ENCODE measurements at regions not wholly inside any gene's neighbourhood (a gene's known extent, or its start where the extent isn't known, plus 50 kb on each side); places are given as distances from the start of the nearest gene placed in this dataset.

DNA sequence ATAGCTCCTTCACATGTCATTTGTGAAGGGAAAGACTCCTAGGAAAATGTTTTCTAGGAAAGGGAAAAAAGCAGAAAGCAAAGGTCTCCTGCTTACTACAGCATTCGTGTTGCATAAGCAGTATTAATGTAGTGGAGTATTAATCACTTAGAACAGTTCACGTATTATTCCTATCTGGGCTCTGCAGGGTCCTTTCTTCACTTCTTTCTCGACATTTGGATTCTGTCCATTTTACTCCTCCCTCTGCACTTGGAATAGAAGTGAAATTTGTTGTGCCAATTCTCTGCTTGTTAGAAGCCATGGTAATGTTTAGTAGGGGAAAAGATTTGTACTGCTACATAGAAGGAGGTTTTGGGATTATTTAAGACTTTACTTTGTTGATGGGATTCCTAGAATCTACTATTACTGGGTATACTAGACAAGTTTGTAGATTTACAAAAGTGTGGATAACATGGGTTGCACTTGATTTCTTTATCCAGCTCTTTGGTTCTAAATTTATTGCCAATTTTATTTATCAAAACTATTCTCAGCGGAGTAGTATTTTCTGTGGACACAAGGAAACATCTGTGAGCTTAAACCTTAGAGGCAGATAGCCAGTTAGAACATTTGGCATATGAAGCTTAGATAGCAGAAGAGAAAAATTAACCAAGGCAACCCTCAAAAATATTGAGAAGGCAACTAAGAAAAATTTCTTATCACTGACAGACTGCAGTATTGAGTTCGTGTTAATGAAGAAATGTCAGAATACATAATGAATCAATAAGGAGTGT, 108.4 kb upstream of the ESR1 start:
- TF ChIP-seq, protein P1, sequence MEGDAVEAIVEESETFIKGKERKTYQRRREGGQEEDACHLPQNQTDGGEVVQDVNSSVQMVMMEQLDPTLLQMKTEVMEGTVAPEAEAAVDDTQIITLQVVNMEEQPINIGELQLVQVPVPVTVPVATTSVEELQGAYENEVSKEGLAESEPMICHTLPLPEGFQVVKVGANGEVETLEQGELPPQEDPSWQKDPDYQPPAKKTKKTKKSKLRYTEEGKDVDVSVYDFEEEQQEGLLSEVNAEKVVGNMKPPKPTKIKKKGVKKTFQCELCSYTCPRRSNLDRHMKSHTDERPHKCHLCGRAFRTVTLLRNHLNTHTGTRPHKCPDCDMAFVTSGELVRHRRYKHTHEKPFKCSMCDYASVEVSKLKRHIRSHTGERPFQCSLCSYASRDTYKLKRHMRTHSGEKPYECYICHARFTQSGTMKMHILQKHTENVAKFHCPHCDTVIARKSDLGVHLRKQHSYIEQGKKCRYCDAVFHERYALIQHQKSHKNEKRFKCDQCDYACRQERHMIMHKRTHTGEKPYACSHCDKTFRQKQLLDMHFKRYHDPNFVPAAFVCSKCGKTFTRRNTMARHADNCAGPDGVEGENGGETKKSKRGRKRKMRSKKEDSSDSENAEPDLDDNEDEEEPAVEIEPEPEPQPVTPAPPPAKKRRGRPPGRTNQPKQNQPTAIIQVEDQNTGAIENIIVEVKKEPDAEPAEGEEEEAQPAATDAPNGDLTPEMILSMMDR (IDR thresholded peaks at IDR 0.05) = no peak
- TF ChIP-seq POLR2A (IDR thresholded peaks at IDR 0.05) = no peak
- TF ChIP-seq POLR2AphosphoS5 (IDR thresholded peaks at IDR 0.05) = no peak

All from stomach (tissue), 4 donors.